ENCODE measurements at regions not wholly inside any gene's neighbourhood (a gene's known extent, or its start where the extent isn't known, plus 50 kb on each side); places are given as distances from the start of the nearest gene placed in this dataset.
"Not testable (repeated sequence)": the region's sequence is repeated elsewhere in the genome, so short reads cannot be mapped to it uniquely, and the experiment has no call there.

GRCh38 chr7:46929359-46929758, 652.6 kb downstream of the TNS3 start:
- 0 out of 2 replicates have a peak, but pooled peaks cover under 1% of the 10 kb centered on the region for H3K9me3 ChIP-seq
- no peak overlapping the region for H3K4me2 ChIP-seq
- H3K36me3 ChIP-seq = no peaks in the 10 kb centered on the region
- H3K27ac ChIP-seq = no peak overlapping the region
- no peaks in the 10 kb centered on the region for H4K20me1 ChIP-seq
- no peak for TF ChIP-seq Cebpa-rat (IDR thresholded peaks at IDR 0.05)
- no peaks in the 10 kb centered on the region for H3K4me1 ChIP-seq
- no peaks in the 10 kb centered on the region for H3K27me3 ChIP-seq
- H3K4me3 ChIP-seq = no peak overlapping the region
- H3K9ac ChIP-seq = no peak overlapping the region

GRCh38 chr7:46928719-46929118, 653.2 kb downstream of the TNS3 start:
- Histone ChIP-seq H3K27ac (no peak overlapping the region), H3K9ac (no peak overlapping the region), H4K20me1 (no peaks in the 10 kb centered on the region), H3K4me2 (no peak overlapping the region), H3K4me3 (no peak overlapping the region), H3K9me3 (0 out of 2 replicates have a peak, but pooled peaks cover 5% of the 10 kb centered on the region), H3K27me3 (no peaks in the 10 kb centered on the region), H3K36me3 (no peaks in the 10 kb centered on the region), H3K4me1 (no peaks in the 10 kb centered on the region)
- no peak for TF ChIP-seq Cebpa-rat (IDR thresholded peaks at IDR 0.05)

- no peaks in the 10 kb centered on the region for H3K27me3 ChIP-seq
- no peaks in the 10 kb centered on the region for H3K4me1 ChIP-seq
- H3K4me2 ChIP-seq = no peak overlapping the region
These were observed 654.6 kb downstream of the TNS3 start for GRCh38 chr7:46927131-46927810.

GRCh38 chr7:46916581-46916980, 665.3 kb downstream of the TNS3 start:
- H3K4me3 ChIP-seq = no peak overlapping the region
- no peak overlapping the region for H3K4me2 ChIP-seq
- no peak overlapping the region for H3K27ac ChIP-seq
- H3K4me1 ChIP-seq = no peaks in the 10 kb centered on the region
- no peaks in the 10 kb centered on the region for H3K9me3 ChIP-seq
- no peaks in the 10 kb centered on the region for H3K36me3 ChIP-seq
- H4K20me1 ChIP-seq = no peaks in the 10 kb centered on the region
- no peak overlapping the region for H3K9ac ChIP-seq
- no peak for TF ChIP-seq Cebpa-rat (IDR thresholded peaks at IDR 0.05)
- no peaks in the 10 kb centered on the region for H3K27me3 ChIP-seq

More at GRCh38 chr7:46927131-46927810, 654.6 kb downstream of the TNS3 start:
- no peak for TF ChIP-seq Cebpa-rat (IDR thresholded peaks at IDR 0.05)
- no peak overlapping the region for H3K4me3 ChIP-seq
- H3K27ac ChIP-seq = no peak overlapping the region
- H4K20me1 ChIP-seq = no peaks in the 10 kb centered on the region
- 0 out of 2 replicates have a peak, but pooled peaks cover 5% of the 10 kb centered on the region for H3K9me3 ChIP-seq
- no peaks in the 10 kb centered on the region for H3K36me3 ChIP-seq
- no peak overlapping the region for H3K9ac ChIP-seq

GRCh38 chr7:46912692-46913091, 669.2 kb downstream of the TNS3 start:
- Histone ChIP-seq H4K20me1 (no peaks in the 10 kb centered on the region), H3K27me3 (no peaks in the 10 kb centered on the region), H3K36me3 (no peaks in the 10 kb centered on the region), H3K9ac (no peak overlapping the region), H3K4me1 (no peaks in the 10 kb centered on the region), H3K9me3 (no peaks in the 10 kb centered on the region), H3K4me2 (no peak overlapping the region), H3K4me3 (no peak overlapping the region), H3K27ac (no peak overlapping the region)
- no peak for TF ChIP-seq Cebpa-rat (IDR thresholded peaks at IDR 0.05)

- no peak for TF ChIP-seq Cebpa-rat (IDR thresholded peaks at IDR 0.05)
- H4K20me1 ChIP-seq = no peaks in the 10 kb centered on the region
- H3K4me3 ChIP-seq = no peak overlapping the region
- H3K27me3 ChIP-seq = no peaks in the 10 kb centered on the region
- H3K9ac ChIP-seq = no peak overlapping the region
- no peaks in the 10 kb centered on the region for H3K9me3 ChIP-seq
- no peaks in the 10 kb centered on the region for H3K4me1 ChIP-seq
- H3K4me2 ChIP-seq = no peak overlapping the region
- H3K27ac ChIP-seq = no peak overlapping the region
- no peaks in the 10 kb centered on the region for H3K36me3 ChIP-seq
These were observed 672.3 kb downstream of the TNS3 start for GRCh38 chr7:46909601-46910051.

- Histone ChIP-seq H3K4me3 (no peak overlapping the region), H3K4me1 (no peaks in the 10 kb centered on the region), H3K4me2 (no peak overlapping the region), H3K9ac (no peak overlapping the region), H4K20me1 (no peaks in the 10 kb centered on the region), H3K27me3 (no peaks in the 10 kb centered on the region), H3K27ac (no peak overlapping the region), H3K9me3 (no peaks in the 10 kb centered on the region), H3K36me3 (no peaks in the 10 kb centered on the region)
- TF ChIP-seq Cebpa-rat (IDR thresholded peaks at IDR 0.05) = no peak
These were observed 673.1 kb downstream of the TNS3 start for GRCh38 chr7:46908770-46909169.

- H3K4me3 ChIP-seq, H3K4me2 ChIP-seq, H3K9me3 ChIP-seq, H3K27ac ChIP-seq, H4K20me1 ChIP-seq, H3K9ac ChIP-seq, H3K36me3 ChIP-seq, H3K27me3 ChIP-seq, H3K4me1 ChIP-seq: not testable (repeated sequence)
These were observed 677.4 kb downstream of the TNS3 start for GRCh38 chr7:46904523-46904922.

- no peaks in the 10 kb centered on the region for H3K36me3 ChIP-seq
- no peak overlapping the region for H3K4me3 ChIP-seq
- no peaks in the 10 kb centered on the region for H4K20me1 ChIP-seq
- H3K4me2 ChIP-seq = no peak overlapping the region
- no peak for TF ChIP-seq Cebpa-rat (IDR thresholded peaks at IDR 0.05)
- H3K27ac ChIP-seq = no peak overlapping the region
- H3K4me1 ChIP-seq = peaks cover 7% of the 10 kb centered on the region
- no peaks in the 10 kb centered on the region for H3K27me3 ChIP-seq
- no peak overlapping the region for H3K9ac ChIP-seq
- H3K9me3 ChIP-seq = 0 out of 2 replicates have a peak, but pooled peaks cover 7% of the 10 kb centered on the region
These were observed 679.4 kb downstream of the TNS3 start for GRCh38 chr7:46902463-46902862.

- H3K4me3 ChIP-seq = no peak overlapping the region
- peaks cover 7% of the 10 kb centered on the region for H3K4me1 ChIP-seq
- H3K27me3 ChIP-seq = no peaks in the 10 kb centered on the region
- H4K20me1 ChIP-seq = no peaks in the 10 kb centered on the region
- H3K36me3 ChIP-seq = no peaks in the 10 kb centered on the region
- H3K9me3 ChIP-seq = 0 out of 2 replicates have a peak, but pooled peaks cover 7% of the 10 kb centered on the region
- H3K4me2 ChIP-seq = no peak overlapping the region
- no peak overlapping the region for H3K9ac ChIP-seq
- H3K27ac ChIP-seq = no peak overlapping the region
- TF ChIP-seq Cebpa-rat (IDR thresholded peaks at IDR 0.05) = no peak
These were observed 681.3 kb downstream of the TNS3 start for GRCh38 chr7:46900312-46901263.
